ENCODE measurements at regions not wholly inside any gene's neighbourhood (a gene's known extent, or its start where the extent isn't known, plus 50 kb on each side); places are given as distances from the start of the nearest gene placed in this dataset.

GRCh38 chr5:97266076-97266475 lies 83.0 kb upstream of the RIOK2 start:
- Histone ChIP-seq H3K4me3 (ENCODE audit: low read length) (no peak overlapping the region), H4K20me1 (ENCODE audit: insufficient read depth) (no peaks in the 10 kb centered on the region), H3K27me3 (ENCODE audit: insufficient read depth, low read depth, low read length) (no peaks in the 10 kb centered on the region), H3K79me2 (replicated peaks; ENCODE audit: insufficient read depth, low read length) (no peaks in the 10 kb centered on the region), H3K9me3 (ENCODE audit: low read length) (no peaks in the 10 kb centered on the region), H3K36me3 (ENCODE audit: insufficient read depth, low read length) (no peaks in the 10 kb centered on the region), H3K9me2 (ENCODE audit: insufficient read depth, low read length) (no peaks in the 10 kb centered on the region), H3K4me2 (ENCODE audit: low read length) (no peak overlapping the region), H3K9ac (ENCODE audit: low read length) (no peak overlapping the region), H3K27ac (ENCODE audit: low read length) (no peak overlapping the region), H3F3A (ENCODE audit: insufficient read depth, low read length, poor library complexity, severe bottlenecking) (no peaks in the 10 kb centered on the region), H2AFZ (ENCODE audit: low read depth, low read length) (no peak overlapping the region)
- TF ChIP-seq EP300 (conservative IDR thresholded peaks at IDR 0.05; ENCODE audit: poor library complexity, severe bottlenecking) (no peak), MXI1 (conservative IDR thresholded peaks at IDR 0.05; ENCODE audit: poor library complexity, severe bottlenecking) (no peak), RAD21 (conservative IDR thresholded peaks at IDR 0.05) (no peak), TAF1 (IDR thresholded peaks at IDR 0.05; ENCODE audit: low read depth) (no peak), EZH2 (IDR thresholded peaks at IDR 0.05; ENCODE audit: borderline replicate concordance, insufficient read depth, low read length, poor library complexity, severe bottlenecking) (no peak), POLR2AphosphoS5 (IDR thresholded peaks at IDR 0.05) (no peak), SMC3 (conservative IDR thresholded peaks at IDR 0.05; ENCODE audit: poor library complexity) (no peak), CTCF (IDR thresholded peaks at IDR 0.05; ENCODE audit: poor library complexity, severe bottlenecking) (no peak)
- TF ChIP-seq, protein P1, sequence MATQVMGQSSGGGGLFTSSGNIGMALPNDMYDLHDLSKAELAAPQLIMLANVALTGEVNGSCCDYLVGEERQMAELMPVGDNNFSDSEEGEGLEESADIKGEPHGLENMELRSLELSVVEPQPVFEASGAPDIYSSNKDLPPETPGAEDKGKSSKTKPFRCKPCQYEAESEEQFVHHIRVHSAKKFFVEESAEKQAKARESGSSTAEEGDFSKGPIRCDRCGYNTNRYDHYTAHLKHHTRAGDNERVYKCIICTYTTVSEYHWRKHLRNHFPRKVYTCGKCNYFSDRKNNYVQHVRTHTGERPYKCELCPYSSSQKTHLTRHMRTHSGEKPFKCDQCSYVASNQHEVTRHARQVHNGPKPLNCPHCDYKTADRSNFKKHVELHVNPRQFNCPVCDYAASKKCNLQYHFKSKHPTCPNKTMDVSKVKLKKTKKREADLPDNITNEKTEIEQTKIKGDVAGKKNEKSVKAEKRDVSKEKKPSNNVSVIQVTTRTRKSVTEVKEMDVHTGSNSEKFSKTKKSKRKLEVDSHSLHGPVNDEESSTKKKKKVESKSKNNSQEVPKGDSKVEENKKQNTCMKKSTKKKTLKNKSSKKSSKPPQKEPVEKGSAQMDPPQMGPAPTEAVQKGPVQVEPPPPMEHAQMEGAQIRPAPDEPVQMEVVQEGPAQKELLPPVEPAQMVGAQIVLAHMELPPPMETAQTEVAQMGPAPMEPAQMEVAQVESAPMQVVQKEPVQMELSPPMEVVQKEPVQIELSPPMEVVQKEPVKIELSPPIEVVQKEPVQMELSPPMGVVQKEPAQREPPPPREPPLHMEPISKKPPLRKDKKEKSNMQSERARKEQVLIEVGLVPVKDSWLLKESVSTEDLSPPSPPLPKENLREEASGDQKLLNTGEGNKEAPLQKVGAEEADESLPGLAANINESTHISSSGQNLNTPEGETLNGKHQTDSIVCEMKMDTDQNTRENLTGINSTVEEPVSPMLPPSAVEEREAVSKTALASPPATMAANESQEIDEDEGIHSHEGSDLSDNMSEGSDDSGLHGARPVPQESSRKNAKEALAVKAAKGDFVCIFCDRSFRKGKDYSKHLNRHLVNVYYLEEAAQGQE (IDR thresholded peaks at IDR 0.05; ENCODE audit: borderline replicate concordance) = no peak

GRCh38 chr5:97266576-97266975 lies 83.5 kb upstream of the RIOK2 start:
- no peaks in the 10 kb centered on the region for H3F3A ChIP-seq (ENCODE audit: insufficient read depth, low read length, poor library complexity, severe bottlenecking)
- no peak overlapping the region for H3K9ac ChIP-seq (ENCODE audit: low read length)
- TF ChIP-seq RAD21 (conservative IDR thresholded peaks at IDR 0.05) (no peak), CTCF (IDR thresholded peaks at IDR 0.05; ENCODE audit: poor library complexity, severe bottlenecking) (no peak), POLR2AphosphoS5 (IDR thresholded peaks at IDR 0.05) (no peak), EZH2 (IDR thresholded peaks at IDR 0.05; ENCODE audit: borderline replicate concordance, insufficient read depth, low read length, poor library complexity, severe bottlenecking) (no peak), SMC3 (conservative IDR thresholded peaks at IDR 0.05; ENCODE audit: poor library complexity) (no peak), TAF1 (IDR thresholded peaks at IDR 0.05; ENCODE audit: low read depth) (no peak)
- TF ChIP-seq, protein P1 (IDR thresholded peaks at IDR 0.05; ENCODE audit: borderline replicate concordance) = no peak
- H3K79me2 ChIP-seq (replicated peaks; ENCODE audit: insufficient read depth, low read length) = no peaks in the 10 kb centered on the region
- H3K4me3 ChIP-seq (ENCODE audit: low read length) = no peak overlapping the region
- no peak overlapping the region for H3K27ac ChIP-seq (ENCODE audit: low read length)
- no peaks in the 10 kb centered on the region for H3K9me3 ChIP-seq (ENCODE audit: low read length)
- no peaks in the 10 kb centered on the region for H3K9me2 ChIP-seq (ENCODE audit: insufficient read depth, low read length)
- H2AFZ ChIP-seq (ENCODE audit: low read depth, low read length) = no peak overlapping the region
- no peak overlapping the region for H3K4me2 ChIP-seq (ENCODE audit: low read length)
- H4K20me1 ChIP-seq (ENCODE audit: insufficient read depth) = no peaks in the 10 kb centered on the region
- no peaks in the 10 kb centered on the region for H3K36me3 ChIP-seq (ENCODE audit: insufficient read depth, low read length)
- no peaks in the 10 kb centered on the region for H3K27me3 ChIP-seq (ENCODE audit: insufficient read depth, low read depth, low read length)
